ENCODE measurements at regions not wholly inside any gene's neighbourhood (a gene's known extent, or its start where the extent isn't known, plus 50 kb on each side); places are given as distances from the start of the nearest gene placed in this dataset.

DNA sequence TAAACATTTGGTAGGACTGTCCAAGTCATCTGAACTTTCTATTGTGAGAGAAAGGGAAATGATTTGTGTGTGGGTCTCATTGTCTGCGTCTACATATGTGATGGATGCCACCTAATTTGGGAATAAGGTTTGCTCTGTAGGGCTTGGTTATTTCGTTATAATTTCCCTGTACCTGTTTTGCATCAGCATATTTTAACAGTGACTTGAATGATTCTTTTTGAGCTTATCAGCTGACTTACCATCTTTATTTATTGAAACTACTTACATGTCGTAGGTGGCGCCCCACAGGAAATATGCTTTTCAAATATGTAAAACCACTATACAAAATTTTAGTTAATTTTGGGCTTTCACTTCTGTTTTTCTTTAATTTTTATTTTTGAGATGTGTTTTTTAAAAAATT is 56.5 kb upstream of the BCAT1 start:
- no peak for DNase-seq

DNA sequence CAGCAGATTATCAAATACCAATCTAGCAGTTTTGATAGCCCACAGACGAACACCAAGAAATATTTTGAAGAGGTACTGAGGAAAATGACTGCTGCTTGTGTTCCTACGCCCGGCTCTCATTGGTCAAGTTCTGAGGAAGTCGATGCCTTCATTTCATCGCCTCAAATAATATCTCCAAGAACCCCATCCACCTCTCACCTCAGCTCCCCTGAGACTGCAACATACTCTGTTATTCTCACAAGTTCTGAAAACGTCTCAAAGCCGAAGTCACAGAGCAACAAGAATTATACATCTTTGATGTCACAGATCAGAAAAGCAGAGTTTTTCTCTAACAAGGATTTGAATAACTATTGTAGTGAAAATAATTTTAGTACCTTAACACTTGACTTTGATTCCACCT is 55.5 kb upstream of the BCAT1 start:
- DNase-seq, result no peak

DNA sequence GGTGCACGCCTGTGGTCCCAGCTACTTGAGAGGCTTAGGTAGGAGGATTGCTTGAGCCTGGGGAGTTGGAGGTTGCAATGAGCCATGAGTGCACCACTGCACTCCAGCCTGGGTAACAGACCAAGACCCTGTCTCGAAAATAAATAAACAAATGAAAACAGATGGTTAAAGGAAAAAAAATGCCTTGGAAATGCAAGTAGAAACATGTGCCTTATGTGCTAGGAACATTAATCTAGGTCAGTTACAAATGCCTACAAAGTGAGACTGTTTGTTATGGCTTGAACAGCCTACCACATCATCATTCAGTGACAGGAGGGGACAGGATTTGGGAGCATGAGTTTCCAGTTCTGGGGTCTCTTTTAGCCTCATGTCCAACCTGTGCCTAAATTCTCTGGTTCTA is 52.4 kb upstream of the BCAT1 start:
- no peak for DNase-seq
